RWPE1 (cell line): ENCODE measurements at regions not wholly inside any gene's neighbourhood (a gene's known extent, or its start where the extent isn't known, plus 50 kb on each side); places are given as distances from the start of the nearest gene placed in this dataset.

Source experiments
- CTCF ChIA-PET: fragments of 350-600 bp; sonication (Branson Sonifier 250); formaldehyde crosslinking; extraction: SDS; loops from one replicate; lab custom pipeline; 2021; lab: Yijun Ruan, JAX
- POLR2A ChIA-PET: fragments of 400-600 bp; formaldehyde crosslinking; extraction: SDS; loops from one replicate; lab custom pipeline; 2020; ENCODE audit warnings: antibody characterized with exemption; ENCODE audit not compliant: low non-redundant PET; lab: Yijun Ruan, JAX
- DNase-seq: peaks from one replicate; pipeline ENCODE4 v3.0.0; 2012; ENCODE audit warnings: low spot score
- H3K27ac ChIP-seq: fragments of 450-650 bp; 2 replicates; pipeline ENCODE4 v1.5.1; 2017
- CTCF ChIP-seq: fragments of 450-650 bp; conservative IDR thresholded peaks from 2 replicates; pipeline ENCODE4 v1.5.1; 2017; ENCODE audit warnings: low read depth, mild to moderate bottlenecking

- TF ChIP-seq CTCF: no peak
- no peak for DNase-seq
- POLR2A ChIA-PET: no interaction called here
- CTCF ChIA-PET: no interaction called here
- H3K27ac ChIP-seq: no peak overlapping the region
These were observed 144.0 kb upstream of the NANOGP8 start for GRCh38 chr15:35229085-35229484.

DNA sequence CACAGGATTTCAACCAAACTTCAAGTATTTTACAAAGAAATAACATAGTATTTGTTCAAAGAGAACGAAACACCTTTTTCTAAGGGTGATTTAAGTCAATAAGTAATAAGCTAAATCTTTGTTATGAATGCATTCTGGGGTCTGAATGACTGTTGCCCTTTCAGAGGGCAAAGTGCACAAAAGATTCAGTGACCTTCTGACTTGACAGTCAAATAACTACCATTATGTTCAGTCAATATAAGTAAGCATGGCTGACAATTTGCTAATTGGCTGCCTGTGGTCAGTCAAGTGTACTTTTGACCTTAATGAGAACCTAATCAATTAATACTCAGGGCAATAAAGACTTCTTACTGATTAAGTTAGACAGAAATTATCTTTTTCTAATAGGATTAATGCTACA, 133.1 kb upstream of the NANOGP8 start:
- H3K27ac ChIP-seq: no peak overlapping the region
- ChIA-PET POLR2A (no interaction called here), CTCF (interaction anchor here (0.6 kb wide), 2 partner anchors 532 to 1978 kb away, joined by 3 to 4 read pairs; no protein-coding TSS in a partner anchor)
- DNase-seq: no peak
- no peak for TF ChIP-seq CTCF

GRCh38 chr15:35215093-35215492, 130.0 kb upstream of the NANOGP8 start:
- no peak for DNase-seq
- no peak for TF ChIP-seq CTCF
- ChIA-PET CTCF (no interaction called here), POLR2A (no interaction called here)
- no peak overlapping the region for H3K27ac ChIP-seq

DNA sequence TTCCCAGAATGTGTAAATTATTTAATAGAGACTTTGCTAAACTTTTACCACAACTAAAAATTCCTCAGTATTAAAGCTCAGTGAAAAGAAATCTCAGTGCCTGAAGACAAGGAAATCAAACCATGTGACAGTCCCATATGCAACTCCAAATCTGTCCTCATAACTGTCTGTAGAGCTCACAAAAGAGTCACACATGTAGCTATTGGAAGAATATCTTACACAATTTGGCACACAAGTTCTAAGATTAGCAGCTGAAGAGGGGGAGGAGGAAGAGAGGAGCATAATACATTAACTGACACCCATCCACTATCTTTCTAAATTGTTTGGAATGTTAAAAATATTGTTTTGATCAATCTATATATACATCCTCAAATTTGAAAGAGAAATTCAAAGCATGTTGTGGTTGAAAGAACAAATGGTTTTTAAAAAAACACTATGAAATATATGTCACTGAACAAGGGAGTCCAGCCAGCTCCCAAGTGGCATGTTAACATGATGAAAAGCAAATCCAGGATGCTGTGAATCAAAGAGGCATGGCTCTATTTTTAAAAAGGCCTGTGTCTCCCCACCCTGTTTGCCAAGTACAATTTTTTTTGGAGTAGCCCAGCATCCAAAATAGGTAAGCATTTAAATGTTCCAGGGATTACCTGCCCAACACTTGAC, 126.3 kb upstream of the NANOGP8 start:
- POLR2A ChIA-PET: no interaction called here
- CTCF ChIA-PET: interaction anchor here (0.7 kb wide), 1 partner anchor 1929 kb away, joined by 3 read pairs; no protein-coding TSS in a partner anchor
- no peak for TF ChIP-seq CTCF
- H3K27ac ChIP-seq: no peak overlapping the region
- DNase-seq: no peak

GRCh38 chr15:35210370-35210769, 125.3 kb upstream of the NANOGP8 start:
- ChIA-PET POLR2A (no interaction called here), CTCF (no interaction called here)
- no peak for DNase-seq
- no peak overlapping the region for H3K27ac ChIP-seq
- no peak for TF ChIP-seq CTCF

DNA sequence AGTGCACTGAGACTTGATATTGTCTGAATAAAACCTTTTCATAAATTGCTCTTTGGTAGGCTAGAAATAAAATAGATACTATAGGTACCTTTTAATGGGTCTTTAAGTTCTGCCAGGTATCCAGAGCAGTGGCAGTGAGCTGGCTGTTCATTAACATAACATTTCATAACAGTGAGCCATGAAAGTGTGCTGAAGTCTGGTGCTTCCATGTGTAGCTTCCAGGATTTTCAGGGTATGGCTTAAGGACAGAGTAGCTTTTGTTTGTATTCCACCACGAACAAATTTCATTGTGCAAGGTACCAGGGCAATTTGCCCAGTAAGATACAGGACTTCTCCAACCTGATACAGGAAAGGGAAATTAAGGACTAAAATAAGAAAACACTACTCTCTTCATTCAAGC, 124.7 kb upstream of the NANOGP8 start:
- no peak for TF ChIP-seq CTCF
- ChIA-PET CTCF (no interaction called here), POLR2A (no interaction called here)
- no peak for DNase-seq
- H3K27ac ChIP-seq: no peak overlapping the region
